ENCODE measurements at regions not wholly inside any gene's neighbourhood (a gene's known extent, or its start where the extent isn't known, plus 50 kb on each side); places are given as distances from the start of the nearest gene placed in this dataset.

GRCh38 chr5:10173716-10174115, 76.0 kb downstream of the ATPSCKMT start:
- TF ChIP-seq CTCF (IDR thresholded peaks at IDR 0.05; ENCODE audit: low read depth, low read length), result no peak
- H3K4me3 ChIP-seq (ENCODE audit: low read depth, low read length), result no peak overlapping the region
- in situ Hi-C loops (cut with HindIII; ENCODE audit: low sequenced_read_pairs), result no loop called here
- no peak for DNase-seq (ENCODE audit: low read depth, low spot score)

GRCh38 chr5:10172247-10172646, 77.4 kb downstream of the ATPSCKMT start:
- DNase-seq (ENCODE audit: low read depth, low spot score), result no peak
- H3K4me3 ChIP-seq (ENCODE audit: low read depth, low read length), result no peak overlapping the region
- TF ChIP-seq CTCF (IDR thresholded peaks at IDR 0.05; ENCODE audit: low read depth, low read length), result no peak
- in situ Hi-C loops (cut with HindIII; ENCODE audit: low sequenced_read_pairs), result no loop called here

- in situ Hi-C loops (cut with HindIII; ENCODE audit: low sequenced_read_pairs), result no loop called here
- no peak for TF ChIP-seq CTCF (IDR thresholded peaks at IDR 0.05; ENCODE audit: low read depth, low read length)
Observed at GRCh38 chr5:10169359-10169758, 80.3 kb downstream of the ATPSCKMT start.

GRCh38 chr5:10168254-10168653, 81.4 kb downstream of the ATPSCKMT start:
- H3K4me3 ChIP-seq (ENCODE audit: low read depth, low read length), result no peak overlapping the region
- no peak for TF ChIP-seq CTCF (IDR thresholded peaks at IDR 0.05; ENCODE audit: low read depth, low read length)
- no peak for DNase-seq (ENCODE audit: low read depth, low spot score)
- in situ Hi-C loops (cut with HindIII; ENCODE audit: low sequenced_read_pairs), result no loop called here

More at GRCh38 chr5:10169359-10169758, 80.3 kb downstream of the ATPSCKMT start:
- H3K4me3 ChIP-seq (ENCODE audit: low read depth, low read length), result no peak overlapping the region
- no peak for DNase-seq (ENCODE audit: low read depth, low spot score)

GRCh38 chr5:10167806-10168205, 81.9 kb downstream of the ATPSCKMT start:
- no peak overlapping the region for H3K4me3 ChIP-seq (ENCODE audit: low read depth, low read length)
- in situ Hi-C loops (cut with HindIII; ENCODE audit: low sequenced_read_pairs), result no loop called here
- TF ChIP-seq CTCF (IDR thresholded peaks at IDR 0.05; ENCODE audit: low read depth, low read length), result no peak
- no peak for DNase-seq (ENCODE audit: low read depth, low spot score)

- no peak overlapping the region for H3K4me3 ChIP-seq (ENCODE audit: low read depth, low read length)
- in situ Hi-C loops (cut with HindIII; ENCODE audit: low sequenced_read_pairs), result no loop called here
- DNase-seq (ENCODE audit: low read depth, low spot score), result no peak
- no peak for TF ChIP-seq CTCF (IDR thresholded peaks at IDR 0.05; ENCODE audit: low read depth, low read length)
Observed at GRCh38 chr5:10166392-10166791, 83.3 kb downstream of the ATPSCKMT start.

GRCh38 chr5:10162468-10162867, 87.2 kb downstream of the ATPSCKMT start:
- TF ChIP-seq CTCF (IDR thresholded peaks at IDR 0.05; ENCODE audit: low read depth, low read length), result no peak
- DNase-seq (ENCODE audit: low read depth, low spot score), result no peak
- no peak overlapping the region for H3K4me3 ChIP-seq (ENCODE audit: low read depth, low read length)
- in situ Hi-C loops (cut with HindIII; ENCODE audit: low sequenced_read_pairs), result no loop called here

Measured in astrocyte of the spinal cord (primary cell).